ENCODE measurements at regions not wholly inside any gene's neighbourhood (a gene's known extent, or its start where the extent isn't known, plus 50 kb on each side); places are given as distances from the start of the nearest gene placed in this dataset.
"Not testable (repeated sequence)": the region's sequence is repeated elsewhere in the genome, so short reads cannot be mapped to it uniquely, and the experiment has no call there.

DNA sequence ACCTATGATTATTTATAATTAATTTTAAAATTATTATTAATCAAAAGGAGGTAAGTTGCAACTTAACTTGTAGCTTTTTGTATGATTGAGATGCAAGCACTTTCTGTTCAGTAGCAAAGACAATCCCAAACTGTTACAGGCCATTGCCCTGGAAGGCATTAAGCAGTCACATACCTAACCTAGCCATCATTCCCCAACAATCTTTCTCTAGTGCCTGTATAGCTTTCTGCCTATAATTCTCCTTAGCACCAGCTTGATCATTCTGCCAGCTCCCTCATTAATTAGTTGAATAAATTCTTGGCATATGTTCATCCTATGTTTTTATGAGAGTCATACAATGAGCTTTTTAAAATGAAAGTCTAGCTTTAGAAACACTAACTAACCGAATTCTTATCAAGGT, 178.9 kb upstream of the TMEM106B start:
- Histone ChIP-seq H3K4me3 (no peak overlapping the region), H3K27ac (no peak overlapping the region)
- DNase-seq (ENCODE audit: low spot score): no peak
- TF ChIP-seq, protein P1, sequence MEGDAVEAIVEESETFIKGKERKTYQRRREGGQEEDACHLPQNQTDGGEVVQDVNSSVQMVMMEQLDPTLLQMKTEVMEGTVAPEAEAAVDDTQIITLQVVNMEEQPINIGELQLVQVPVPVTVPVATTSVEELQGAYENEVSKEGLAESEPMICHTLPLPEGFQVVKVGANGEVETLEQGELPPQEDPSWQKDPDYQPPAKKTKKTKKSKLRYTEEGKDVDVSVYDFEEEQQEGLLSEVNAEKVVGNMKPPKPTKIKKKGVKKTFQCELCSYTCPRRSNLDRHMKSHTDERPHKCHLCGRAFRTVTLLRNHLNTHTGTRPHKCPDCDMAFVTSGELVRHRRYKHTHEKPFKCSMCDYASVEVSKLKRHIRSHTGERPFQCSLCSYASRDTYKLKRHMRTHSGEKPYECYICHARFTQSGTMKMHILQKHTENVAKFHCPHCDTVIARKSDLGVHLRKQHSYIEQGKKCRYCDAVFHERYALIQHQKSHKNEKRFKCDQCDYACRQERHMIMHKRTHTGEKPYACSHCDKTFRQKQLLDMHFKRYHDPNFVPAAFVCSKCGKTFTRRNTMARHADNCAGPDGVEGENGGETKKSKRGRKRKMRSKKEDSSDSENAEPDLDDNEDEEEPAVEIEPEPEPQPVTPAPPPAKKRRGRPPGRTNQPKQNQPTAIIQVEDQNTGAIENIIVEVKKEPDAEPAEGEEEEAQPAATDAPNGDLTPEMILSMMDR (IDR thresholded peaks at IDR 0.05): no peak

DNA sequence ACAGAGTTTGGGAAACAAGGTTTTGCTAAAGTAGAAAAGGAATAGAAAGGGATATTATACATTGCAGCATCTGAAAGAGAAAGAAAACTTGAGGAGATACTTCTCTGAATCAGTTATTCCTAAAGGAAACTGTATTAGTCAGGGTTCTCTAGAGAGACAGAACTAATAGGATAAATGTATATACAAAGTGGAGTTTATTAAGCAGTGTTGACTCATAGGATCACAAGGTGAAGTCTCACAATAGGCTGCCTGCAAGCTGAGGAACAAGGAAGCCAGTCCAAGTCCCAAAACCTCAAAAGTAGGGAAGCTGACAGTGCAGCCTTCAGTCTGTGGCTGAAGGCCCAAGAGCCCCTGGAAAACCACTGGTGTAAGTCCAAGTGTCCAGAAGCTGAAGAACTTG, 167.6 kb upstream of the TMEM106B start:
- not testable (repeated sequence) for H3K4me3 ChIP-seq; DNase-seq (ENCODE audit: low spot score); H3K27ac ChIP-seq

DNA sequence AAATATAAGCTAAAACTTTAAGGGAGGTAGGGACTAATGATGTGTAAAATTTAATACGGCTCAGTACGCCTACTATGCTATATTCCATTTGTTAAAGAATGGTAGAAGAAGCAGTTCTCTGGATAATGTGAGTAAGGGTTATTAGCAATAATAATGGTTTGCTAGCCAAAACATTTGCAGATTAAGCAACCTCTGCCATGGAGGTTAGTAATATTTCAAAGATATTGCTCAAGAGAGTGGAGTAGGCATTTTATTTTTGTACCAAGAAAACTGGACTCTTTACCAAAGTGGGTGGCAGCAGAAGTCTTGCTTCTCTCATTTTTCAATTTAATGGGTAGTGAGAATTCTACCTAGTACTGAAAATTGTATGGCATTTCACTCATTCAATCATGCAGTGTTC, 158.9 kb upstream of the TMEM106B start:
- TF ChIP-seq, protein P1 (IDR thresholded peaks at IDR 0.05): no peak

DNA sequence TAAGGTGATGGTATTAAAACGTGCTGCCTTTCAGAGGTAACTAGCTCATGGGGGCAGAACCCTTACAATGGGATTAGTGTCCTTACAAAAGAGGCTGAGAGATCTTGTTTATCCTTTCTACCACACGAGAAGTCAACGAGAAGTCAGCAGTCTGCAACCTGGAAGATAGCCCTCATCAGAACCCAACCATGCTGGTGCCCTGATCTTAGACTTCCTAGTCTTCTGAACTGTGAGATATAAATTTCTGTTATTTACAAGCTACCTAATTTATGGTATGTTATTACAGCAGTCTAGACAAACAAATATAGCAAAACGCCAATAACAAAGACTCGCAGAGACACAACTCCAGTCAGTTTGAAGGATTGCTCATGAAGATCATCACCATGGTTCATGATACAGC, 157.5 kb upstream of the TMEM106B start:
- no peak for DNase-seq (ENCODE audit: low spot score)
- H3K27ac ChIP-seq: no peak overlapping the region
- H3K4me3 ChIP-seq: no peak overlapping the region
- TF ChIP-seq, protein P1 (IDR thresholded peaks at IDR 0.05): no peak

More for the DNA sequence above, 158.9 kb upstream of the TMEM106B start:
- DNase-seq (ENCODE audit: low spot score): no peak
- Histone ChIP-seq H3K27ac (no peak overlapping the region), H3K4me3 (no peak overlapping the region)

DNA sequence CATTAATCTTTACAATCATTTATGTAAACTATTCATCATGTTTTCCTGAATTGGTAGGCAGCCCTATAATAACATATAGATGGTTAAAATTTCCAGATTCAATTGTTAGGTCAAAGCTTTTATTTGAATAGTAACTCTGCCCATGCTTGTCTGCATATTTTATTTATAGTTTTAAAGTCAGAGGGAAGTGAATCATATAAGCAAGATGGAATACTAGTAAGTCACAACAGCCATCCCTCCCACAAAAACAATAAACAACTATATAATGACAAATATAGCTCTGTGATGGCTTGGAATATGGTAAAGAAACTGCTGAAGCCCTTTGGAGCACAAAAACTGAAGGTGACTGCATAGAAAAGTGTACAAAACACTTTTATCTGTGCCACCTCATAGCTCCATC, 156.3 kb upstream of the TMEM106B start:
- DNase-seq (ENCODE audit: low spot score): no peak
- no peak overlapping the region for H3K4me3 ChIP-seq
- TF ChIP-seq, protein P1 (IDR thresholded peaks at IDR 0.05): no peak
- no peak overlapping the region for H3K27ac ChIP-seq

DNA sequence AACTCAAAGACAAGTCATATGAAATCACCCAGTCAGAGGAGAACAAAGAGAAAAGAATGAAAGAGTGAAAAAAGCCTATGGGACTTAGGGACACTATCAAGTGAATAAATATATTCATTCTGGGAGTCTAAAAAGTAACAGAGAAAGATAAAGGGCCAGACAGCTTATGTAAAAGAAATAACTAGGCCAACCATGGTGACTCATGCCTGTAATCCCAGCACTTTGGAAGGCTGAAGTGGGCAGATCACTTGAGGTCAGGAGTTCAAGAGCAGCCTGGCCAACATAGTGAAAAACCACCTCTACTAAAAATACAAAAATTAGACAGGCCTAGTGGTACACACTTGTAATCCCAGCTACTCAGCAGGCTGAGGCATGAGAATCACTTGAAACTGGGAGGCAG, 154.7 kb upstream of the TMEM106B start:
- TF ChIP-seq, protein P1 (IDR thresholded peaks at IDR 0.05): no peak
- DNase-seq (ENCODE audit: low spot score): no peak
- Histone ChIP-seq H3K27ac (no peak overlapping the region), H3K4me3 (no peak overlapping the region)

DNA sequence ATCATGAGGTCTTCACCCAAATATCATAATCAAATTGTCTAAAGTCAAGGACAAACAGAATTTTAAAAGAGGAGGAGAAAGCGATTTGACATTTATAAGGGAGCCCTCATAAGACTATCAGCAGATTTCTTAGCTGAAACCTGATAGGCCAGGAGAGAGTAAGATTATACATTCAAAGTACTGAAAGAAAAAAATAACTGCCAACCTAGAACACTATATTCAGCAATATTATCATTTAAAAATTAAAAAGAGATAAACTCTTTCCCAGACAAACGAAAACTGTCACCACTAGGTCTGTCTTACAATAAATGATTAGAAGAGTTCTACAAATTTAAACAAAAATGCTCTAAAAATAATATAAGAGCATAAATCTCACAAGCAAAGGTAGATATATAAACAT, 154.1 kb upstream of the TMEM106B start:
- H3K4me3 ChIP-seq: no peak overlapping the region
- H3K27ac ChIP-seq: no peak overlapping the region
- DNase-seq (ENCODE audit: low spot score): no peak
- TF ChIP-seq, protein P1 (IDR thresholded peaks at IDR 0.05): no peak

DNA sequence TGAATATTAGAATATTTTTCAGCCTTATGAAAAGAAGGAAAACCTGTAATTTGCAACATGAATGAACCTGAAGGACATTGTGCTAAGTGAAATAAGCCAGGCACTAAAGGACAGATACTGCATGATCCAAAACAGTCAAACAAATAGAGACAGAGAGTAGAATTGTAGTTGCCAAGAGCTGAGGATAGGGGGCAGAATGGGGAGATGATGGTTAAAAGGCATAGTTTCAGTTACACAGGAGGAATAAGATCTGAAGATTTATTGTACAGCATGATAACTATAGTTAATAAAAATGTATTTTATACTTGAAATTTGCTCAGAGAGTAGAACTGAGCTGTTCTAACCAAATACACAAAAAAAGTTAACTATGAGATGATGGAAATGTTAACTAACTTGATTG, 149.0 kb upstream of the TMEM106B start:
- TF ChIP-seq, protein P1 (IDR thresholded peaks at IDR 0.05): no peak

More for the DNA sequence above, 149.0 kb upstream of the TMEM106B start:
- no peak overlapping the region for H3K27ac ChIP-seq
- DNase-seq (ENCODE audit: low spot score): no peak
- H3K4me3 ChIP-seq: no peak overlapping the region

Data from coronary artery (tissue), 2 donors.